ENCODE measurements at regions not wholly inside any gene's neighbourhood (a gene's known extent, or its start where the extent isn't known, plus 50 kb on each side); places are given as distances from the start of the nearest gene placed in this dataset.

- TF ChIP-seq FOXP2 (optimal IDR thresholded peaks at IDR 0.05; ENCODE audit: borderline replicate concordance, extremely low read depth, extremely low read length, insufficient read depth) = no peak
- TF ChIP-seq SIN3A (IDR thresholded peaks at IDR 0.05; ENCODE audit: borderline replicate concordance, insufficient read depth, low read length) = no peak
- TF ChIP-seq, protein P1, sequence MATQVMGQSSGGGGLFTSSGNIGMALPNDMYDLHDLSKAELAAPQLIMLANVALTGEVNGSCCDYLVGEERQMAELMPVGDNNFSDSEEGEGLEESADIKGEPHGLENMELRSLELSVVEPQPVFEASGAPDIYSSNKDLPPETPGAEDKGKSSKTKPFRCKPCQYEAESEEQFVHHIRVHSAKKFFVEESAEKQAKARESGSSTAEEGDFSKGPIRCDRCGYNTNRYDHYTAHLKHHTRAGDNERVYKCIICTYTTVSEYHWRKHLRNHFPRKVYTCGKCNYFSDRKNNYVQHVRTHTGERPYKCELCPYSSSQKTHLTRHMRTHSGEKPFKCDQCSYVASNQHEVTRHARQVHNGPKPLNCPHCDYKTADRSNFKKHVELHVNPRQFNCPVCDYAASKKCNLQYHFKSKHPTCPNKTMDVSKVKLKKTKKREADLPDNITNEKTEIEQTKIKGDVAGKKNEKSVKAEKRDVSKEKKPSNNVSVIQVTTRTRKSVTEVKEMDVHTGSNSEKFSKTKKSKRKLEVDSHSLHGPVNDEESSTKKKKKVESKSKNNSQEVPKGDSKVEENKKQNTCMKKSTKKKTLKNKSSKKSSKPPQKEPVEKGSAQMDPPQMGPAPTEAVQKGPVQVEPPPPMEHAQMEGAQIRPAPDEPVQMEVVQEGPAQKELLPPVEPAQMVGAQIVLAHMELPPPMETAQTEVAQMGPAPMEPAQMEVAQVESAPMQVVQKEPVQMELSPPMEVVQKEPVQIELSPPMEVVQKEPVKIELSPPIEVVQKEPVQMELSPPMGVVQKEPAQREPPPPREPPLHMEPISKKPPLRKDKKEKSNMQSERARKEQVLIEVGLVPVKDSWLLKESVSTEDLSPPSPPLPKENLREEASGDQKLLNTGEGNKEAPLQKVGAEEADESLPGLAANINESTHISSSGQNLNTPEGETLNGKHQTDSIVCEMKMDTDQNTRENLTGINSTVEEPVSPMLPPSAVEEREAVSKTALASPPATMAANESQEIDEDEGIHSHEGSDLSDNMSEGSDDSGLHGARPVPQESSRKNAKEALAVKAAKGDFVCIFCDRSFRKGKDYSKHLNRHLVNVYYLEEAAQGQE (IDR thresholded peaks at IDR 0.05; ENCODE audit: insufficient read depth in 1 of 2, low read depth in 2 of 2, low read length in 2 of 2) = no peak
- no peak for TF ChIP-seq POLR2AphosphoS5 (IDR thresholded peaks at IDR 0.05; ENCODE audit: low read depth, low read length)
- no peak for TF ChIP-seq TAF1 (IDR thresholded peaks at IDR 0.05; ENCODE audit: borderline replicate concordance, insufficient read depth, low read length)
Measured at GRCh38 chr9:40926404-40927259, 201.8 kb downstream of the FOXD4L6 start.

DNA sequence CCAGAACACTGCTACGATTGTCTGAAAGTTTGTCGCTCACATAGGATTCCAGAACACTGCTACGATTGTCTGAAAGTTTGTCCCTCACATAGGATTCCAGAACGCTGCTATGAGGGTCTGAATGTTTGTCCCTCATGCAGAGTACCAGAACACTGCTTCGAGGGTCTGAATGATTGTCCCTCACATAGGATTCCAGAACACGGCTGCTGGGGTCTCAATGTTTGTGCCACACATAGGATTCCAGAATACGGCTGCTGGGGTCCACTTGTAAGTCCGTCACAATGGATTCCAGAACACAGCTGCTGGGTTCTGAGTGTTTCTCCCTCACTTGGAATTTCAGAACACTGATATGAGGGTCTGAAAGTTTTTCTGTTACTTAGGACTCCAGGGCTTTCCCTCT lies 203.3 kb downstream of the FOXD4L6 start:
- no peak for TF ChIP-seq POLR2AphosphoS5 (IDR thresholded peaks at IDR 0.05; ENCODE audit: low read depth, low read length)
- TF ChIP-seq TAF1 (IDR thresholded peaks at IDR 0.05; ENCODE audit: borderline replicate concordance, insufficient read depth, low read length) = no peak
- TF ChIP-seq FOXP2 (optimal IDR thresholded peaks at IDR 0.05; ENCODE audit: borderline replicate concordance, extremely low read depth, extremely low read length, insufficient read depth) = no peak
- TF ChIP-seq, protein P1 (IDR thresholded peaks at IDR 0.05; ENCODE audit: insufficient read depth in 1 of 2, low read depth in 2 of 2, low read length in 2 of 2) = no peak
- TF ChIP-seq SIN3A (IDR thresholded peaks at IDR 0.05; ENCODE audit: borderline replicate concordance, insufficient read depth, low read length) = no peak

- TF ChIP-seq SIN3A (IDR thresholded peaks at IDR 0.05; ENCODE audit: borderline replicate concordance, insufficient read depth, low read length) (no peak), TAF1 (IDR thresholded peaks at IDR 0.05; ENCODE audit: borderline replicate concordance, insufficient read depth, low read length) (no peak), POLR2AphosphoS5 (IDR thresholded peaks at IDR 0.05; ENCODE audit: low read depth, low read length) (no peak), FOXP2 (optimal IDR thresholded peaks at IDR 0.05; ENCODE audit: borderline replicate concordance, extremely low read depth, extremely low read length, insufficient read depth) (no peak)
- TF ChIP-seq, protein P1 (IDR thresholded peaks at IDR 0.05; ENCODE audit: insufficient read depth in 1 of 2, low read depth in 2 of 2, low read length in 2 of 2) = no peak
Measured at GRCh38 chr9:40914772-40915659, 213.5 kb downstream of the FOXD4L6 start.

- TF ChIP-seq POLR2AphosphoS5 (IDR thresholded peaks at IDR 0.05; ENCODE audit: low read depth, low read length) = no peak
- no peak for TF ChIP-seq FOXP2 (optimal IDR thresholded peaks at IDR 0.05; ENCODE audit: borderline replicate concordance, extremely low read depth, extremely low read length, insufficient read depth)
- no peak for TF ChIP-seq SIN3A (IDR thresholded peaks at IDR 0.05; ENCODE audit: borderline replicate concordance, insufficient read depth, low read length)
- TF ChIP-seq TAF1 (IDR thresholded peaks at IDR 0.05; ENCODE audit: borderline replicate concordance, insufficient read depth, low read length) = no peak
- TF ChIP-seq, protein P1 (IDR thresholded peaks at IDR 0.05; ENCODE audit: insufficient read depth in 1 of 2, low read depth in 2 of 2, low read length in 2 of 2) = no peak
Measured at GRCh38 chr9:40913928-40914673, 214.4 kb downstream of the FOXD4L6 start.
